SK-N-SH (cell line): ENCODE measurements at regions not wholly inside any gene's neighbourhood (a gene's known extent, or its start where the extent isn't known, plus 50 kb on each side); places are given as distances from the start of the nearest gene placed in this dataset.

Experiments used
- CTCF ChIA-PET: fragments of 300-600, 350-600 bp; formaldehyde crosslinking; extraction: SDS; loops from one replicate; lab custom pipeline; 2021; lab: Yijun Ruan, JAX
- POLR2A ChIA-PET: fragments of 350-600 bp; sonication (Branson Sonifier 250); formaldehyde crosslinking; extraction: SDS; loops from one replicate; lab custom pipeline; 2020; ENCODE audit warnings: antibody characterized with exemption, inconsistent platforms; lab: Yijun Ruan, JAX
- DNase-seq: peaks from one replicate; pipeline ENCODE4 v3.0.0; 2012
- H2AFZ ChIP-seq: fragments of 200-600 bp; sonication (generic); 2 replicates; pipeline ENCODE4 v1.8.1; 2016; ENCODE audit warnings: antibody characterized with exemption, mild to moderate bottlenecking, low read depth
- H3F3A ChIP-seq: fragments of 200-600 bp; sonication (generic); replicated peaks from 2 replicates; pipeline ENCODE3; 2016; ENCODE audit warnings: antibody characterized with exemption, mild to moderate bottlenecking; ENCODE audit not compliant: insufficient read depth
- H3K27ac ChIP-seq, 2 experiments: fragments of 200-500 bp in 1 of 2; fragments of 200-600 bp in 1 of 2; sonication (Bioruptor generic) in 1 of 2; sonication (generic), shearing (Covaris generic) in 1 of 2; 2 replicates each; pipeline versions ENCODE4 v1.5.1 to v1.6.1; 2014 to 2016; ENCODE audit warnings: low read depth in 2 of 2, inconsistent platforms in 1 of 2, low read length in 1 of 2, mild to moderate bottlenecking in 1 of 2, mixed read lengths in 1 of 2
- H3K27me3 ChIP-seq: fragments of 200-600 bp; sonication (generic), shearing (Covaris generic); 2 replicates; pipeline ENCODE4 v1.6.1; 2016; ENCODE audit warnings: mixed run types; ENCODE audit not compliant: insufficient read depth
- H3K36me3 ChIP-seq, 2 experiments: fragments of 200-500 bp in 1 of 2; fragments of 200-600 bp in 1 of 2; sonication (Bioruptor generic) in 1 of 2; sonication (generic) in 1 of 2; replicated peaks in 1 of 2; 2 replicates each; pipeline versions ENCODE3 to v1.5.1; 2014 to 2016; ENCODE audit warnings: low read length in 1 of 2, mild to moderate bottlenecking in 1 of 2; ENCODE audit not compliant: insufficient read depth in 2 of 2, control insufficient read depth in 1 of 2
- H3K4me1 ChIP-seq, 2 experiments: fragments of 200-500 bp in 1 of 2; fragments of 200-600 bp in 1 of 2; sonication (Bioruptor generic) in 1 of 2; sonication (generic), shearing (Covaris generic) in 1 of 2; 2 replicates each; pipeline versions ENCODE4 v1.5.1 to v1.6.1; 2014 to 2016; ENCODE audit warnings: low read depth in 1 of 2, low read length in 1 of 2, mixed run types in 1 of 2; ENCODE audit not compliant: insufficient read depth in 2 of 2, control insufficient read depth in 1 of 2
- H3K4me2 ChIP-seq: fragments of 200-600 bp; sonication (generic), shearing (Covaris generic); 2 replicates; pipeline ENCODE4 v1.6.1; 2017; ENCODE audit warnings: mixed run types
- H3K4me3 ChIP-seq, 2 experiments: fragments of 200-500 bp in 1 of 2; fragments of 200-600 bp in 1 of 2; sonication (Bioruptor generic) in 1 of 2; sonication (generic), shearing (Covaris generic) in 1 of 2; 2 replicates each; pipeline versions ENCODE4 v1.5.1 to v1.8.1; 2014 to 2016; ENCODE audit warnings: low read depth in 2 of 2, inconsistent platforms in 1 of 2, low read length in 1 of 2, mild to moderate bottlenecking in 1 of 2, mixed read lengths in 1 of 2, moderate library complexity in 1 of 2
- H3K79me2 ChIP-seq: fragments of 200-600 bp; sonication (generic); 2 replicates; pipeline ENCODE4 v1.8.1; 2017; ENCODE audit warnings: mild to moderate bottlenecking; ENCODE audit not compliant: insufficient read depth
- H3K9ac ChIP-seq: fragments of 200-600 bp; sonication (generic); 2 replicates; pipeline ENCODE4 v1.6.1; 2017; ENCODE audit warnings: mixed run types
- H3K9me2 ChIP-seq: fragments of 200-600 bp; sonication (generic); 2 replicates; pipeline ENCODE4 v1.6.1; 2017; ENCODE audit warnings: mixed run types
- H3K9me3 ChIP-seq: fragments of 200-600 bp; sonication (generic); 2 replicates; pipeline ENCODE4 v1.6.1; 2017; ENCODE audit warnings: mixed run types, mild to moderate bottlenecking, moderate library complexity
- H4K20me1 ChIP-seq: fragments of 200-600 bp; sonication (generic); 2 replicates; pipeline ENCODE4 v1.6.1; 2017; ENCODE audit warnings: mild to moderate bottlenecking, mixed run types; ENCODE audit not compliant: insufficient read depth
- ELF1 ChIP-seq: IDR thresholded peaks from 2 replicates; pipeline ENCODE4 v1.4.0; 2012
- EP300 ChIP-seq, 2 experiments: IDR thresholded peaks; 2 replicates each; pipeline versions ENCODE4 v1.4.0 to v1.6.1; 2012; ENCODE audit warnings: borderline replicate concordance in 1 of 2, low read depth in 1 of 2, low read length in 1 of 2
- FOSL2 ChIP-seq: IDR thresholded peaks from 2 replicates; pipeline ENCODE4 v1.4.0; 2012; ENCODE audit warnings: low read depth, mild to moderate bottlenecking, moderate library complexity, borderline replicate concordance
- FOXM1 ChIP-seq: IDR thresholded peaks from 2 replicates; pipeline ENCODE4 v1.4.0; 2012; ENCODE audit warnings: low read depth, mild to moderate bottlenecking
- IRF3 ChIP-seq: fragments of 150-350 bp; IDR thresholded peaks from 2 replicates; pipeline ENCODE4 v1.6.1; 2016; ENCODE audit warnings: mild to moderate bottlenecking, low read depth, low read length
- MEF2A ChIP-seq: IDR thresholded peaks from 2 replicates; pipeline ENCODE4 v1.4.0; 2012; ENCODE audit warnings: low read depth, borderline replicate concordance
- MXI1 ChIP-seq: IDR thresholded peaks from 2 replicates; pipeline ENCODE4 v1.6.1; 2012; ENCODE audit warnings: mild to moderate bottlenecking, low read depth, low read length, improper control_type of control experiment
- POLR2AphosphoS5 ChIP-seq: IDR thresholded peaks from 2 replicates; pipeline ENCODE4 v1.6.1; 2012; ENCODE audit warnings: low read depth, low read length
- RAD21 ChIP-seq: IDR thresholded peaks from 2 replicates; pipeline ENCODE4 v1.6.1; 2012; ENCODE audit warnings: mild to moderate bottlenecking, low read length
- RFX5 ChIP-seq: IDR thresholded peaks from 2 replicates; pipeline ENCODE4 v1.6.1; 2012; ENCODE audit warnings: mild to moderate bottlenecking, improper control_type of control experiment, low read length
- SIN3A ChIP-seq: IDR thresholded peaks from 2 replicates; pipeline ENCODE4 v1.6.1; 2012; ENCODE audit warnings: low read depth, mild to moderate bottlenecking, low read length, moderate library complexity, borderline replicate concordance
- TAF1 ChIP-seq: IDR thresholded peaks from 2 replicates; pipeline ENCODE4 v1.6.1; 2012; ENCODE audit warnings: low read depth, mild to moderate bottlenecking, low read length, moderate library complexity, borderline replicate concordance
- TEAD4 ChIP-seq: IDR thresholded peaks from 2 replicates; pipeline ENCODE4 v1.4.0; 2012; ENCODE audit warnings: mild to moderate bottlenecking, borderline replicate concordance; ENCODE audit not compliant: insufficient read depth
- USF2 ChIP-seq: fragments of 150-350 bp; IDR thresholded peaks from 2 replicates; pipeline ENCODE4 v1.6.1; 2017; ENCODE audit warnings: antibody characterized with exemption, low read length, low read depth, borderline replicate concordance
- YY1 ChIP-seq: IDR thresholded peaks from 2 replicates; pipeline ENCODE4 v1.4.0; 2012; ENCODE audit warnings: low read depth, mild to moderate bottlenecking
- WGBS: methylation state at CpG from one replicate; pipeline ENCODE4 v1.1.6; 2017; ENCODE audit warnings: low lambda C conversion rate; 5-methylcytosine and 5-hydroxymethylcytosine counted together
- TF ChIP-seq, protein P1 (sequence below): IDR thresholded peaks from 2 replicates; pipeline ENCODE4 v1.4.0; 2012; ENCODE audit warnings: low read depth, borderline replicate concordance
- TF ChIP-seq, protein P2 (sequence below): IDR thresholded peaks from 2 replicates; pipeline ENCODE4 v1.6.1; 2012; ENCODE audit warnings: mild to moderate bottlenecking, low read depth, low read length, moderate library complexity
- TF ChIP-seq, protein P3 (sequence below): IDR thresholded peaks from 2 replicates; pipeline ENCODE4 v1.4.0; 2012; ENCODE audit warnings: low read depth, borderline replicate concordance

DNA sequence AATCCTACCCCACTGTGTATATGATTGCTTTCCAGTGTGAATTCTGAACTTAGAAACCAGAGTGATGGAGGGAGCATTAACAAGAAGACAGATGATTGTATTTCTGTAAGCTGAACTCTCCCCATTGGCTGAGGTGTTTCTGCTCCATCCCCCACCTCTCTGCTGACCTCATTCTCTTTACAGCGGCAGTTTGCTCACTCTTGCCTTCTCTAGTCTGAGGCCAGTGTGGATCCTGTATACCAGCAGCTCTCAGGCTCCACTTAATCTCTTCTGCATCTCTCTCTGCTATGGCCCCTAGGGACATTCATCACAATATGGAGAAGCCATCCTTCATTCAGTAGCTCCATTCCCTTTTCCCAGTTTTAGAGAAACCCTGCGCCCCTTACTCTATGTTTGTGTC, 358.8 kb downstream of the MAN2A1 start:
- no peak overlapping the region for H2AFZ ChIP-seq
- DNase-seq: no peak
- TF ChIP-seq IRF3 (no peak), YY1 (no peak), TEAD4 (no peak), POLR2AphosphoS5 (no peak), ELF1 (no peak), USF2 (no peak), RAD21 (no peak), TAF1 (no peak), RFX5 (no peak), MXI1 (no peak), EP300 (IDR thresholded peaks at IDR 0.05; ENCODE audit: borderline replicate concordance in 1 of 2, low read depth in 1 of 2, low read length in 1 of 2) (no peak), FOSL2 (no peak), MEF2A (no peak), SIN3A (no peak), FOXM1 (no peak)
- TF ChIP-seq, protein P1, sequence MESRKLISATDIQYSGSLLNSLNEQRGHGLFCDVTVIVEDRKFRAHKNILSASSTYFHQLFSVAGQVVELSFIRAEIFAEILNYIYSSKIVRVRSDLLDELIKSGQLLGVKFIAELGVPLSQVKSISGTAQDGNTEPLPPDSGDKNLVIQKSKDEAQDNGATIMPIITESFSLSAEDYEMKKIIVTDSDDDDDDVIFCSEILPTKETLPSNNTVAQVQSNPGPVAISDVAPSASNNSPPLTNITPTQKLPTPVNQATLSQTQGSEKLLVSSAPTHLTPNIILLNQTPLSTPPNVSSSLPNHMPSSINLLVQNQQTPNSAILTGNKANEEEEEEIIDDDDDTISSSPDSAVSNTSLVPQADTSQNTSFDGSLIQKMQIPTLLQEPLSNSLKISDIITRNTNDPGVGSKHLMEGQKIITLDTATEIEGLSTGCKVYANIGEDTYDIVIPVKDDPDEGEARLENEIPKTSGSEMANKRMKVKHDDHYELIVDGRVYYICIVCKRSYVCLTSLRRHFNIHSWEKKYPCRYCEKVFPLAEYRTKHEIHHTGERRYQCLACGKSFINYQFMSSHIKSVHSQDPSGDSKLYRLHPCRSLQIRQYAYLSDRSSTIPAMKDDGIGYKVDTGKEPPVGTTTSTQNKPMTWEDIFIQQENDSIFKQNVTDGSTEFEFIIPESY: no peak
- TF ChIP-seq, protein P2, sequence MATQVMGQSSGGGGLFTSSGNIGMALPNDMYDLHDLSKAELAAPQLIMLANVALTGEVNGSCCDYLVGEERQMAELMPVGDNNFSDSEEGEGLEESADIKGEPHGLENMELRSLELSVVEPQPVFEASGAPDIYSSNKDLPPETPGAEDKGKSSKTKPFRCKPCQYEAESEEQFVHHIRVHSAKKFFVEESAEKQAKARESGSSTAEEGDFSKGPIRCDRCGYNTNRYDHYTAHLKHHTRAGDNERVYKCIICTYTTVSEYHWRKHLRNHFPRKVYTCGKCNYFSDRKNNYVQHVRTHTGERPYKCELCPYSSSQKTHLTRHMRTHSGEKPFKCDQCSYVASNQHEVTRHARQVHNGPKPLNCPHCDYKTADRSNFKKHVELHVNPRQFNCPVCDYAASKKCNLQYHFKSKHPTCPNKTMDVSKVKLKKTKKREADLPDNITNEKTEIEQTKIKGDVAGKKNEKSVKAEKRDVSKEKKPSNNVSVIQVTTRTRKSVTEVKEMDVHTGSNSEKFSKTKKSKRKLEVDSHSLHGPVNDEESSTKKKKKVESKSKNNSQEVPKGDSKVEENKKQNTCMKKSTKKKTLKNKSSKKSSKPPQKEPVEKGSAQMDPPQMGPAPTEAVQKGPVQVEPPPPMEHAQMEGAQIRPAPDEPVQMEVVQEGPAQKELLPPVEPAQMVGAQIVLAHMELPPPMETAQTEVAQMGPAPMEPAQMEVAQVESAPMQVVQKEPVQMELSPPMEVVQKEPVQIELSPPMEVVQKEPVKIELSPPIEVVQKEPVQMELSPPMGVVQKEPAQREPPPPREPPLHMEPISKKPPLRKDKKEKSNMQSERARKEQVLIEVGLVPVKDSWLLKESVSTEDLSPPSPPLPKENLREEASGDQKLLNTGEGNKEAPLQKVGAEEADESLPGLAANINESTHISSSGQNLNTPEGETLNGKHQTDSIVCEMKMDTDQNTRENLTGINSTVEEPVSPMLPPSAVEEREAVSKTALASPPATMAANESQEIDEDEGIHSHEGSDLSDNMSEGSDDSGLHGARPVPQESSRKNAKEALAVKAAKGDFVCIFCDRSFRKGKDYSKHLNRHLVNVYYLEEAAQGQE: no peak
- TF ChIP-seq, protein P3, sequence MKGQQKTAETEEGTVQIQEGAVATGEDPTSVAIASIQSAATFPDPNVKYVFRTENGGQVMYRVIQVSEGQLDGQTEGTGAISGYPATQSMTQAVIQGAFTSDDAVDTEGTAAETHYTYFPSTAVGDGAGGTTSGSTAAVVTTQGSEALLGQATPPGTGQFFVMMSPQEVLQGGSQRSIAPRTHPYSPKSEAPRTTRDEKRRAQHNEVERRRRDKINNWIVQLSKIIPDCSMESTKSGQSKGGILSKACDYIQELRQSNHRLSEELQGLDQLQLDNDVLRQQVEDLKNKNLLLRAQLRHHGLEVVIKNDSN: no peak
- no peaks in the 10 kb centered on the region for H3K9me3 ChIP-seq
- no peak overlapping the region for H3K27ac ChIP-seq
- H3F3A ChIP-seq: no peaks in the 10 kb centered on the region
- H3K9me2 ChIP-seq: no peaks in the 10 kb centered on the region
- no peak overlapping the region for H3K9ac ChIP-seq
- H3K4me2 ChIP-seq: no peak overlapping the region
- no peaks in the 10 kb centered on the region for H3K27me3 ChIP-seq
- 75% methylated on average over 2 of the region's 2 CpGs for WGBS
- ChIA-PET CTCF (interaction anchor here (0.5 to 1.5 kb wide), 3 partner anchors 10 to 182 kb away, joined by 3 to 6 read pairs (median 3); no protein-coding TSS in a partner anchor), POLR2A (no interaction called here)
- no peaks in the 10 kb centered on the region for H4K20me1 ChIP-seq
- no peak overlapping the region for H3K4me3 ChIP-seq
- H3K79me2 ChIP-seq: no peaks in the 10 kb centered on the region
- no peaks in the 10 kb centered on the region for H3K4me1 ChIP-seq
- no peaks in the 10 kb centered on the region for H3K36me3 ChIP-seq
